Mucosa of gallbladder (tissue), 1 donor: ENCODE measurements at regions not wholly inside any gene's neighbourhood (a gene's known extent, or its start where the extent isn't known, plus 50 kb on each side); places are given as distances from the start of the nearest gene placed in this dataset.

Experiments used
- DNase-seq: peaks from one replicate; pipeline ENCODE4 v3.0.0-alpha.2; 2020; ENCODE audit warnings: low spot score
- donor health status: DM: no; HTN: no; CAD: no.

DNA sequence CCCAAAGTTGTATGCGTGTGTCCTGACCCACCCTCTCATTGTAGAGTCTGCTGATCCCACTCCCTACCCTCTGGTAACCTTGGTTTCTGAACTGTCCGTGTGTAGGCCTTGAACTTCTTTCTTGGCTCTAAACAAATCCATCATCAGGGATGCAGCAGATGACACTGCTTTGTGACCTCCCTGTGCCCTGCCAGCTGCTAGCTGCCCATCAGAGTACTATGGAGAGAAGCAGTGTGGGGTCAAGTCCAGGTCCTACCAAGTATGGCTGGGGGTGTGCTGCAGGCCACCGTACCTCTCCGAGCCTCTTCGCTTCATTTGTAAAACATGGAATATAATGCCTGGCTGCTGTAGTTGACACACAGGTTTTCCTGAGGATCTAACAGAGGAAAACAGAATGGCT is 183.5 kb upstream of the RBPJ start:
- DNase-seq: no peak

DNA sequence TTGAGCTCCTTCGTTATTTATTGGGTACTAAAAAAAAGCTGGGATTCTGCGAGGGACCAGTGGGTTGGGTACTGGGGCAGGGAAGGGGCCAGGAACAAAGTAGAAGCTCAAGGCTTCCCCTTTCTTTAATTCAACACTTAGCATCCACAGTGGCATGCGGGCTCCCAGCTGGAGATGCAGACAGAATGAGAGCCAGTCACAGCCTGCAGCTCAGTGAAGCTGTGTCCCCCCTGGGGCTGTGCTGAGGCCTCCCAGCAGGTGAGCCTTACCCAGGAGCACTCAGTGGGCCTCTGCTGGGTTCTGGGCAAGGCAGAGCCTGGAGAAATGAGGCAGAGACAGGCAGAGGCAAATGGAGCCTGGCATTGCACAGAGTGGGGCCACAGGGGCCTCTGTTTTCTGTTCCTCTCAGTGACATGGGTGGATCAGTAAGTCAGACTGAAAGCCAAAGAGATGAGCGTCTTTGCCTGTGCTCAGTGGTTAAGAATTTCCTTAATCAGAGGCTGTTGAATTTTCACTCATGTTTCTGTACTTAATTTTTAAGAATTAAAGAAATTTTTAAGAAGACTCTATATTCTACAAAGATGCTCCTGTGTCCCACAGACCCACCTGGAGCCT is 181.4 kb upstream of the RBPJ start:
- DNase-seq: no peak

DNA sequence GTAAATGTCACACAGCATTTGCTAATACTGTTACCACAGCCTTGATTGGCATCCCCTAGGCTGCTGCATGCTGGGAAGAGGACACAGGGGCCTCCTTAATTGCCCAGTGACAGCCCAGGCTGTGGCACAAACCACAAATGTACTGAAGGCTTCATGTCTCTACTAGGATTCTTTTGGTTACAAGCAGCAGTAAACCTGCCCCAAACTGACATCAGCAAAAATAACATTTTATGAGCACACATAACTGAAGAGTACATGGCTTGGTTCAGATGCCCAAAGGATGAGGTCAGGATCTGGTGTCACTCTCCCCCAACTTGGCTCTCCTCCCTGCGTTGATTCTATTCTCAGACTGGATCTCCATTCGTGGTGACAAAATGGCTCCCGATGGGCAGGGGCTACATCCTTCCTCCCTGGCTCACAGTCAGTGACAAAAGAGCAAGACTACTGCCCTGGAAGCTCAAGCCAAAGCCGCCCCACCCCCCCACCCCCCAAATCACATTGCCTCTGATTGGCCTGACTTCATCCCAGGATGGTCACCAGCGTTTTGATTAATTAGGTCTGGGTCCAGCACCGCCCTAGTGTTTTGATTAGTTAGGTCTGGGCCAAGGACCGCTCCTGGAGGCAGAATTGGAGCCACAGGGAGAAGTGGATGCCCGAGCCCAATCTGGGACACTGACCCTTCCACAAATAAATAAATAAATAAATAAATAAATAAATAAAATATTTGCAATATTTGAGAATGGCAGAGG is 180.5 kb upstream of the RBPJ start:
- DNase-seq: no peak

DNA sequence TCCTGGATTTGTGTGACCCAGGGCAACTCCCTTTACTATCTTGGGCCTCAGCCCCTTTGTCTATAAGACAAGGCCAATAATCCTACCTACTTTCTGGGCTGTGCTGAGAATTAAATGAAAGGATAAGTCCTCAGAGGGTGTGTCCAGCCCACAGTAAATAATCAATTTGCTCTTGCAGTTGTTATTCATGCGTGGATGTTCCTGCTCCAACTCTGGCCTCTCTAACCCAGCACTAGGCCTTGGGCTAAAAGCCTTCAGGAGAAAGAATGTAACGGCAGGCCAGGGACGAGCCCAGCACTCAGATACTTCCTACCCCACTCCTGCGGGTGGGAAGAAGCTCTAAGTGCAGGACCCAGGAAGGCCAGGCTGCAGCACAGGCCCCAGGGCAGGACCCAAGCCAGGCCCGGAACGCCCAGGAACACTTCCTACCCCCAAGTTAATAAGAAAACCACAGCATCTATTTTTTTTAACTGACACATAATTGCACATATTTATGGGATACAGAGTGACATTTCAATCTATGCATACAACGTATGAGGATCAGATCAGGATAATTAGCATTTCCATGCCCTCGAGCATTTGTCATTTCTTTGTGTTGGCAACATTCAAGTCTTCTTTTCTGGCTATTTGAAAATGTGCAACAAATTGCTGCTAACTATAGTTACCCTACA is 179.6 kb upstream of the RBPJ start:
- DNase-seq: no peak

DNA sequence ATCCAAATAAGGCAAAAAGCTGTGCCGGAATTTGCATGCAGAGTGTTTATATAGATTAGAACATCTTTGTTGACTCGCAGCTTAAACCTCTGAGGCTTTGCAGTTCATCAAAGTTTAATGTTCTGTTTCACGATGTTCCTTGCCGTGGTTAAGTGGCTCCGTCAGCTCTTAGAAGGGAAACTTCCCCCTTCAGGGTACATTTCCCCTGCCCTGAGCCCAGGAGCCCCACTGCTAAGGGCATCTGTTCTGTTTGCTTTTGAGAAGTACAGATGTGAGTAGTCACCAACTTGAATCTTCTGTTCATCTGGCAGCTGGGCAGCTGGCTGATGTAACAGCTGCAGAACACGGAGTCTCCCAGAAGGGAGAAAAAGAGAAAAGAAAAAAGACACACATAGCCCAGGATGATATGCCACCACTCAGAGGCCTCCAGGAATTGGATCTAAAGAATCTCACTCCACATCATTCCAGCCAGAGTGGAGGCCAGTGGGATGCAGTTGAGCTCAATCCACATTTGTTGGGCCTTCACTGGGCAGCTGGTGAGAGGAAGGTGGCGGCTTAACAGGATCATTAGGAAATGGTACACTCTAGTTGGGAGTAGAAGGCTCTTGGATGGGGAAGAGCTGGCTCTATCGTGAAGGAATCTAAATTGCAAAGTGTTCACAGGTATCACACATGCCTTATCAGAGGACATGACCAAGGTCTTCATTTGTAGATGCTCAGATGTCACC is 178.7 kb upstream of the RBPJ start:
- peak; percentile 28 for DNase-seq

DNA sequence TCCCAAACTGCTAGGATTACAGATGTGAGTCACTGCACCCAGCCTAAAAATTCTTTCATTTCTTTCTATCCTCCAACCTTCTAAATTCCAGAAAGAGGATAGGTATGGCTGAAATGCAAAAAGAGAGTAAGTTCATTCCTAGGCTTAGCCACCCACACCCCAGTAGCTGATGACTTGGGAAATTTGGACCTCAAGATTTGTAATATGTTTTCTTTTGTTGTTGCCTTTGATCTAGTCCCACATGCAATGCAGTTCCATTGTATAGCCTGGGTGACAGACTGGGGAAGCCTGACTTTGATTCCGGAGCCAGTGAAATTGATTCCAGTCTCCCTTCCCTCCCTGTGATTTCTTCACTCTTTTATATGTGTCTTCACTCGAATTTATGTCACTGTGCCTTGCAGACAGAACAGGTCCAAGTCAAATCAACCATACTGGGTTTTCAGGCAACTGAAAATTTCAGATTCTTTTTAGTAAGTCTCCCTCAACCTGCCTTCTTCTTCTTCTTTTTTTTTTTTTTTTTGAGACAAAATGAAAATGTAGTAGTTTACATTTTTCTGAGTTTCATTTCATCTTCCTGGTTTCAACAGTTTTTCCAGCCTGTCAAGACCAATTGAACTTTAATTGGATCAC is 176.2 kb upstream of the RBPJ start:
- no peak for DNase-seq

DNA sequence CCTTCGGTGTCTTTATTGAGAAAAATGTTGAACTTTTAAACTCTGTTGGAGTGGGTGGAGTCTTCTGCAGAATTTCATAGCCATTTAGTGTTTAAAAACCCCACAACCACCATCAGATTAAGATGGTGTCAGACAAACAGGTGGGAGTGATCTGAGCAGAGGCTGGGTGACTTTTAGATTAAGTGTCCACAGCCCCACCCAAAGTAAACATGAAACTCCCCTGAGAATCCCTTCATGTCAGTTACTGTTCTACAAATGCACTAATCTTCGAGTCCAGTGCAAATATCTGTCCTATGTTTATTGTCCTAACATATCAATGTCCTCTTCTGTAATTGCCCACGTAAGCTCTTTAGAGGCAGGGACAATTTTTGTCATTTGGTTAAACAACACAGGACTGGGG is 175.6 kb upstream of the RBPJ start:
- DNase-seq: no peak

DNA sequence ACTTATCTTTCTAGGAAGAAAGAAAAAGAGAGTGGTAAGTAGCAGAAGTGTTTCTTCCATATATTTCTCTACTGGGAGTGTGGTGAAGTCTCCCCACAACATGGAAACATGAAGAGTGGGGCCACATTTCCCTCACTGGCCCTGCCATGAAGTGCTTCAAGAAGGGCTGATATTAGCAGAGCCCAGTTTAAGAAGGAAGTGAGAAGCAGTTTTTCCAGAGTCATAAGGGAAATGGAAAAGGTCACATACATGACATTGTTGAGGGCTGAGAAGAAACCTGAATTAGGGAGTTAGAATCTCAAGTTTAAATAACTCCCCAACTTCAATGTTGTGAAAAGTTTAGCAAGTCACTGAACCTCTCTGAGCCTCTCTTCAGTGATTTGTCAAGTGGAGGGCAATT is 171.9 kb upstream of the RBPJ start:
- no peak for DNase-seq

DNA sequence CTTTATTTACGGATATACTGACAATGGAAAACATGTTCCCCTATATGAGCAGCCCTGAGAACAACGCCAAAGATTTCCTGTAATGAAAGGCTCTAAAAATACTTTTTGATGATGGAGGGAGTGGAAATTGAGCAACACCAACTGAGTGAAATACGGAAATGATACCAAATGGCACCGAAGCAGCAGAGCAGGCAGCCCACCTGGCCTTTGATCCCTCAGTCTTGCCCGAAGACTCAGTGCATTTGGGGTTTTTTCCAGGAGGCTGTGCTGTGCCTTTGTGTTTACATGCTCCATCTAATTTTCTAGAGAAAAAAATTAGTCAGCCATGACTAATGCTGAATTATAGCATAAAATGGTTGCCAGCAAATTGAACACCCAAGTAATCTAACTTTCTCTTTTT is 169.9 kb upstream of the RBPJ start:
- DNase-seq: no peak

DNA sequence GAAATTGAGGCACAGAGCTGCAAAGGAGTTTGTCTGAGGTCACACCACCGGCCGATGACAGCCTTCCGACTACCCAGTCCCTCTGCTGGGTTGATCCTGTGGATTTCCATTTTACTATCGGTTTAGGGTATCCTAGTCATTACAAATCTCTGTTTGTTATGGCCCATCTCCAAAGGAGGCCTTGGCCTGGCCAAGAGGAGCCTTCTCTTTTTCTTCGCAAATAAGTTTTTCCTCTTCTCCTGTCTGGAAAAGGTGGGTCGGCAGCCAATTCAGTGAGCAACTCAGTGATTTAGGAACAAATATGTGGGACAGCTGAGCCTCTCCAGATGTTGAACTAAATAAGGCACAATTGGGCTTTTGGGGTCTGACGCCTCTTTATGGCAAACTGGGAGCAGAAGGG is 169.2 kb upstream of the RBPJ start:
- no peak for DNase-seq

DNA sequence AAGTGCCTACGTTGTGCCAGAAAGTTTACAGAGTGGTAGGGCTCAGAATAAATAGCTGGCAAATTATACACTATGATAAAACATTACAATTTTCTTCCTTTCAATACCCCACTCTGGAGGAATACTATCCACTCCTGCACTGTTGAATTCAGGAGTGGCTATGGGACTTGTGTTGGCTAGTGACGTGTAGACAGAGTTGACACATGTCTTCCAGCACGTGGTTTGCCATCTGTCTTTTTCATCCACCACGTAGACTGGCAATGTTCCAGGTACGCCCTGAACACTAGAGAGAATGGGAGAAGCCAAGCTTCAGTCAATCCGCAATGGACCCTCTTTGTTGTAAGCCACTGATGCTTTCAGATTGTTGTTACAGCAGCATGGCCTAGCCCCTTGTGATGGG is 168.8 kb upstream of the RBPJ start:
- DNase-seq: no peak

DNA sequence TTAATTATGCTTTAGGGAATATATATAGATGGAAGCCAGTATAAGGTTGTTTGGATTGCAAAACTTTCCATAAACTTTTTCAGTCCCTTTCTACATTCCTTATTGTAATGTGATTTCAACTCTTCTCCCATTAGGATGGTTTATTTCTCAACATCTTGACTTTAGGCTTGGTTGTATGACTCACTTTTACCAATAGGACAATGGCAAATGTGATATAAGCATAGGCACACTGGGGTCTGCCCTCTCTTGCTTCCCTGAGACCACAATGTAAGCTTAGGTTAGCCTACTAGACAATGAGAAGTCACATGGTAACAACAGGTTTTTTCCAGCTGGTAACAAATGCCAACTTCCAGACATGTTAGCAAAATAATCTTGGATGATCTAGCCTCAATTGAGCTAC is 163.3 kb upstream of the RBPJ start:
- no peak for DNase-seq

DNA sequence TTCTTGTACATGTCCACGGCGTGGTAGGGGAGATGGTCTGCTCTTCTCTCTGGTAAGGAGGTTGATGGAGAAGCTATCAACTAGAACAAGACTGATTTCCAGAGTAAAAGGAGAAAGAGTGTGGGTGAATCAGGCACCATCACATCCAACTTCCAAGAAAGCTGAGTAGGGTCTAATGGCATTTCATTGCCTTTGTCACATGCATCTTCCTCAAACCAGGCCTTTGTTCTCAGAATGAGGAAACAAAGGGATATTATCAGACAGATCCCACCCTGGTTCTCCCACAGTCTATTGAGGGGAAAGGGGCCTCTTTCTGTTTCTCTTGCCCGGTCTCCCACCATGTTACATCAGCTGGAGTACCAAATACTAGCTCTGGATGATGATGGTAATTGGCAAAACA is 160.2 kb upstream of the RBPJ start:
- no peak for DNase-seq

DNA sequence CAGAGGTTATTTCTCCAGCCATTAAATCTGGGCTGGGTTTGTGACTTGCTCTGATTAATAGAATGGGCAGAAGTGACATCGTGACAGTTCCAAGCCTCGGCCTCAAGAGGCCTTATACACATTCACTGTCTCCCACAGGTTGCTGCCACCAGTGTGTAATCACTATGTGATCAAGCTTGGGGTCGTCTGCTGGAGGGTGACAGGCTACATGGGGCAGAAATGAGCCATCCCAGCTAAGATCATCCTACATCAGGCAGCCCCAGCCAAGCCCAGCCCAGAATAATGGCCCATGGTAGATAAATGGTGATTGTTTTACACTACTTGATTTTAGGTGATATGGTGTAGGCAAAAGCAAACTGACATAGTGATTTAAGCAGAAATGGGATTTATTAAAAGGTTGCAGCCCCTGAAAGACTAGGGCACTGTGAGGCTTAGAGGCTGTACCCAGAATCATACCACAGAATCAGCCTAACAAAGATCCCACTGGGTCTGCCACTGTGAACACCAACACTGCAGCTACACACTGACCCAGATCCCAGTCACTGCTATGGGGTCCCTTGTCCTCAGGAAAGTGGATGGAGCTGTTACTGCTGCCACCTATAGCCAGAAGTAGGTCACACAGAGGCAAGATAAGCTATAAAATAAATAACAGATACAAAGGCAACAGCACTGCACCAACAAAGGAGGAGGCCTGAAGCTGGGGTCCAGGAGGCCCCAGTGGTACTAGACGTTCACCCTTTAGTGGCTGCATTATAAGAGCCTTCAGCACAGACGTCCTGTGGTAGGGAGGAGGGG is 159.6 kb upstream of the RBPJ start:
- no peak for DNase-seq

DNA sequence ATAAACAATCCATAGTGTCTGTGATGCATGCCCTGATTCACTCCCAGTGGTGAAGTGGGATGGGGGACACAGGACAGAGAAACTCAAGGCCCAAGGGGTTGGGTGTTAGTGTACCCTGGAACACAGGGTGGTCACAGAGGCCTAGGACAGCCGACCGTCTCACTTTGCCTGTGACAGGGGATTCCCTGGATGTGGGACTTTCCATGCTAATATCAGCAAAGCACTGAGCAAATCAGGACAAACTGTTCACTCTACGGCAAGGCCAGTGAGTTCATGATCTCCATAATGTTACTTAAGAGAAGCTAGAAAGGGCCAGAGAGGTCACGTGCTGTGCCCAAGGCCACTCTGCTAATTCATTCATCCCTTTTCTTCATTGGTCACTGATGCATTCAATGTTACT is 158.7 kb upstream of the RBPJ start:
- no peak for DNase-seq

DNA sequence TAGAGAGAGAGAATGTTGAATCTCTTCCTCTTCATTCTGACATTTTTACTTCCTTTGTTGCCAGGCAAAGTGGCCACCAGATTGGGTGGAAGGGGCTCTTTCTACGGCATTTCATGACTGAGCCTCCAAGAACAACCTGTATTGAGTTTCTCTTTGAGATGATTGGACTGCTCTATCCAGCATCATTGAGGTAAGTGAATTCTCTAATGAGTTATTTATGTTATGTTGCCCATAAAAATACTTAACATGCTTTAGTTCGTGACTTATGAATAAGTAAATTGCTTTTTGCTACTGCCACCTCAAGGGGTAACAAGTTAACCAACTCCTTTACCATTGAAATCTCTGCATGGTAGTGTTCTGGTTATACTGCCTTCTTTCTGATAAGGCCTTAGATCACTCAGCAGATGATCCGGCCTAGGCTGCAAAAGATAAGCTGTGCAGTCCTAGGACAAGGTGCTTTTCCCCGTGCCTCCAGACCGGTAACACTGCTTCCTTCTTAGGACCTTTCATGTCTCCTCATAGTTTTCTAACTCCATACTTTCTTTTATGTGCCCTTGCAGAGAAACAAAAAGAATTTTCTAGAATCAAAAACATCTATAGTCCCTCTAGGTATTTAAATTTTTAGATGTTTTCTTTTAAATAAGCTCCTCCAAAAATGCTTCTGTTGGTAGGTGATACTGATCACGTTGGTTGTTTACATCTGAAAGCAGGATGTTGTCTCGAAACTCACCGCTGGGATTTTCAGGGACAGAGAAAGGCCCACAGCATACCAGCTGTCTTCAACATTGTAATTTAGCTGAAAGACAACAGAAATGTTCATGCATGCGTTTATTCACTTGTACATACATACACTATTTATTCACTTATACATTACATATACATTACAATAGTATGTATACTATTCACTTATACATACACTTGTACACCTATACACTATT is 157.1 kb upstream of the RBPJ start:
- no peak for DNase-seq

DNA sequence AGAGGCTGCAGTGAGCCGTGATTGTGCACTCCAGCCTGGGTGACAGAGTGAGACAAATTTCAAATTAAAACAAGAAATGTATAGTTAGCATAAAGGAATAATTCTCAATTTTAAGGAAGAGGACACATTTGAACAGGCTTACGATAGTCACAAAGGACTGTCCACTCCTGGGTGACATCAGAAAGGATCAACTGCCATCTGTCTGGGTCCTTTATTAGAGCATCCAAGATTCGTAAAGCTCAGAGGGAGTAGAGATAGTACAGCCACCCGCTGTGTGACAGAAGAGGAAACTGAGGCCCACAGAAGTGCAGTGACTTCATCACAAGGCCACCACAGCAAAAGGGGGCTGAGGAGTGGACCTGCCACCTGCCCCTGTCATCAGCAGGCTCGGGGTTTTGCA is 149.3 kb upstream of the RBPJ start:
- DNase-seq: no peak

DNA sequence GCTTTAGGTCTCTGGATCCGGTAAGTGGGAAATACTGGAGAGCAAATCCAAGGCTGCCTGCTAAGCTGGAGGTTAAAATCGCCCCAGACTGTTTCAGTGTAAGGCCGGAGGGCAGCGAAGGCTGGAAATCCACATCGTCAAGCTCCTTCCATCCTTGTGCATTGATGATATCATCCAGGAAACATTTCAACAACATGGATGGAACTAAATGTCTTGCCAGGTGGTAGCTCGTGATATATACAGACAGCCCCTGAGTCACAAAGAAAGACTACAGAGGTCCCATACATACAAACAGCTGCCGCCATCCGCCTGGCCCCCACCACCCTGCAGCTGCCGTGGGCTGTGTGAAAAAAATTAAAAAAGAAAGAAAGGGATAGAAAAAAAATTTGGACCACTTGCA is 148.9 kb upstream of the RBPJ start:
- DNase-seq: no peak

DNA sequence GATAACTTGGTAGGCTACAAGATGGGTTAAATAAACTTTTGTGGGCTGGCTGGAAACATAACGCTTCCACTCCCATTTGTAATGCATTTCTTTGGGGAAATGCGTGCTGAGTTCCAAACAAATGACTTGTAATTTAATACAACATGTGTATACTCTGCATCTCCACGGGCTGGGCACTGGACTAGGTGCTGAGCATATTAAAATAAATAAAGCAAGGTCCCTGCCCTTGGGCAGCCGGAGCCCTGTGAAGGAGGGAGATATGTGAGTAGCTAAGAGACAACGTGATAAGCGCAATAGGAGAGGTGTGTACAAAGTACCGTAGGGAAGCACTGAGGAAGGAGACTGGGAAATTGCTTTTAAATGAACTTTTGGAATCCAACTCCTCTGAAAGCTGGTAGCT is 147.2 kb upstream of the RBPJ start:
- DNase-seq: no peak

DNA sequence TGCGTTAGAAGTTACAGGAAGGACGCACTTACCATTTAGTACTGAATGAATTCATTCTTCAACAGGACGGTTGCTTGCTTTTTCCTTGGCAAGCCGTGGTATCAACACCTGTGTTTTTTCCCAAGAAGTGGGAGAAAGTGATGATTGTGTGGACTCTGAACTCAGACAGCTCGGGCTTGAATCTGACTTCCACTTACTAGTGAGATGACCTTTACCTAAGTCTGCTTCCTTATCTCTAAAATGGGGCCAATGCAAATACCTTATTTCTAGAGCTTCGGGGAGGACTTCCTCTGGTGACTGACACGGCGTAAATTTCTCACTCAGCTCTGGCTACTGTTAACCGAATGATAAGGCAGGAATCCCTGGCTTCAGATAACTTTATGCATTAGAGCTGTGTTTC is 146.8 kb upstream of the RBPJ start:
- no peak for DNase-seq
